H9 (cell line): ENCODE measurements at regions not wholly inside any gene's neighbourhood (a gene's known extent, or its start where the extent isn't known, plus 50 kb on each side); places are given as distances from the start of the nearest gene placed in this dataset.

Source experiments
- DNase-seq: peaks from one replicate; pipeline ENCODE4 v3.0.0-alpha.2; 2017
- H2AFZ ChIP-seq: one replicate; pipeline ENCODE4 v1.6.1; 2013; ENCODE audit warnings: mild to moderate bottlenecking, low read length, control low read depth, moderate library complexity
- H2AK5ac ChIP-seq: 2 replicates; pipeline ENCODE4 v1.6.1; 2013; ENCODE audit warnings: low read length, control low read depth, mixed read lengths; ENCODE audit not compliant: insufficient read length
- H2BK120ac ChIP-seq: one replicate; pipeline ENCODE4 v1.6.1; 2013; ENCODE audit warnings: low read depth, mild to moderate bottlenecking, low read length, control low read depth, inconsistent platforms; ENCODE audit not compliant: poor library complexity, severe bottlenecking
- H2BK12ac ChIP-seq: 2 replicates; pipeline ENCODE4 v1.6.1; 2013; ENCODE audit warnings: low read length, control low read depth, mixed read lengths, low read depth; ENCODE audit not compliant: insufficient read length
- H2BK15ac ChIP-seq: 2 replicates; pipeline ENCODE4 v1.6.1; 2013; ENCODE audit warnings: low read depth, low read length, control low read depth
- H2BK20ac ChIP-seq: one replicate; pipeline ENCODE4 v1.6.1; 2013; ENCODE audit warnings: low read depth, mild to moderate bottlenecking, low read length, control low read depth, inconsistent platforms; ENCODE audit not compliant: poor library complexity, severe bottlenecking
- H2BK5ac ChIP-seq: 2 replicates; pipeline ENCODE4 v1.6.1; 2013; ENCODE audit warnings: low read length, control low read depth, mixed read lengths; ENCODE audit not compliant: insufficient read length
- H3K14ac ChIP-seq: 2 replicates; pipeline ENCODE4 v1.6.1; 2013; ENCODE audit warnings: low read length, control low read depth; ENCODE audit not compliant: insufficient read depth
- H3K18ac ChIP-seq: 2 replicates; pipeline ENCODE4 v1.6.1; 2013; ENCODE audit warnings: low read depth, mild to moderate bottlenecking, mixed read lengths, low read length, control low read depth; ENCODE audit not compliant: insufficient read length
- H3K23ac ChIP-seq: 2 replicates; pipeline ENCODE4 v1.6.1; 2013; ENCODE audit warnings: low read length, control low read depth, mixed read lengths, low read depth; ENCODE audit not compliant: insufficient read length
- H3K23me2 ChIP-seq: 2 replicates; pipeline ENCODE4 v1.6.1; 2013; ENCODE audit warnings: low read depth, mild to moderate bottlenecking, mixed read lengths, low read length, control low read depth; ENCODE audit not compliant: insufficient read length, poor library complexity, severe bottlenecking
- H3K27ac ChIP-seq: 2 replicates; pipeline ENCODE4 v1.5.1; 2013; ENCODE audit warnings: low read length, control low read depth, mixed read lengths, low read depth; ENCODE audit not compliant: insufficient read length
- H3K27me3 ChIP-seq: 2 replicates; pipeline ENCODE4 v1.6.1; 2013; ENCODE audit warnings: low read length, control low read depth, inconsistent platforms; ENCODE audit not compliant: insufficient read depth
- H3K4ac ChIP-seq: 2 replicates; pipeline ENCODE4 v1.6.1; 2013; ENCODE audit warnings: low read depth, mild to moderate bottlenecking, control low read depth, inconsistent platforms, low read length, moderate library complexity
- H3K4me1 ChIP-seq: 2 replicates; pipeline ENCODE4 v1.6.1; 2013; ENCODE audit warnings: low read length, control low read depth, inconsistent platforms; ENCODE audit not compliant: insufficient read depth
- H3K4me2 ChIP-seq: 2 replicates; pipeline ENCODE4 v1.6.1; 2013; ENCODE audit warnings: low read length, control low read depth, mixed read lengths; ENCODE audit not compliant: insufficient read length, insufficient read depth
- H3K56ac ChIP-seq: 2 replicates; pipeline ENCODE4 v1.6.1; 2013; ENCODE audit warnings: low read depth, mild to moderate bottlenecking, mixed read lengths, low read length, control low read depth; ENCODE audit not compliant: insufficient read length
- H3K79me1 ChIP-seq: 2 replicates; pipeline ENCODE4 v1.6.1; 2013; ENCODE audit warnings: low read depth, mild to moderate bottlenecking, moderate library complexity, low read length, control low read depth, inconsistent platforms; ENCODE audit not compliant: insufficient read depth, poor library complexity, severe bottlenecking
- H3K79me2 ChIP-seq: 2 replicates; pipeline ENCODE4 v1.6.1; 2013; ENCODE audit warnings: low read length, control low read depth, inconsistent platforms; ENCODE audit not compliant: insufficient read depth
- H3K9ac ChIP-seq: 2 replicates; pipeline ENCODE4 v1.6.1; 2013; ENCODE audit warnings: low read length, control low read depth, mixed read lengths; ENCODE audit not compliant: insufficient read length; ENCODE audit errors: extremely low read depth
- H3K9me3 ChIP-seq: one replicate; pipeline ENCODE4 v1.6.1; 2013; ENCODE audit warnings: low read depth, low read length, inconsistent platforms; ENCODE audit not compliant: control insufficient read depth
- H3T11ph ChIP-seq: one replicate; pipeline ENCODE4 v1.6.1; 2013; ENCODE audit warnings: mild to moderate bottlenecking, low read length, control low read depth, inconsistent platforms
- H4K20me1 ChIP-seq: one replicate; pipeline ENCODE4 v1.6.1; 2013; ENCODE audit not compliant: control insufficient read depth, insufficient read length, insufficient read depth
- H4K5ac ChIP-seq: 2 replicates; pipeline ENCODE4 v1.6.1; 2013; ENCODE audit warnings: low read depth, mild to moderate bottlenecking, mixed read lengths, low read length, control low read depth; ENCODE audit not compliant: insufficient read length
- H4K8ac ChIP-seq: replicated peaks from 2 replicates; pipeline ENCODE4 v1.6.1; 2013; ENCODE audit warnings: low read length, control low read depth, mixed read lengths, low read depth; ENCODE audit not compliant: insufficient read length
- H4K91ac ChIP-seq: 2 replicates; pipeline ENCODE4 v1.6.1; 2013; ENCODE audit warnings: low read depth, mild to moderate bottlenecking, moderate library complexity, mixed read lengths, low read length, control low read depth; ENCODE audit not compliant: insufficient read length
- H3K27ac Mint-ChIP-seq, 3 experiments: 2 replicates in 2 of 3; 3 replicates in 1 of 3; pipeline ENCODE4 v1.8.0; 2020 to 2021; ENCODE audit warnings: mixed read lengths in 3 of 3, mild to moderate bottlenecking in 1 of 3, moderate library complexity in 1 of 3
- H3K27me3 Mint-ChIP-seq: 2 replicates; pipeline ENCODE4 v1.8.0; 2021; ENCODE audit warnings: low read depth, mild to moderate bottlenecking, moderate library complexity, mixed read lengths
- H3K36me3 Mint-ChIP-seq, 3 experiments: 2 replicates in 2 of 3; 3 replicates in 1 of 3; pipeline ENCODE4 v1.8.0; 2020 to 2021; ENCODE audit warnings: low read depth in 3 of 3, mixed read lengths in 3 of 3; ENCODE audit not compliant: insufficient read depth in 1 of 3
- H3K4me1 Mint-ChIP-seq, 2 experiments: 2 replicates each; pipeline ENCODE4 v1.8.0; 2020; ENCODE audit warnings: mixed read lengths in 2 of 2
- H3K4me3 Mint-ChIP-seq, 2 experiments: 2 replicates in 1 of 2; 3 replicates in 1 of 2; pipeline ENCODE4 v1.8.0; 2020 to 2021; ENCODE audit warnings: mild to moderate bottlenecking in 2 of 2, mixed read lengths in 2 of 2, moderate library complexity in 1 of 2
- H3K9me3 Mint-ChIP-seq, 2 experiments: 2 replicates in 1 of 2; 3 replicates in 1 of 2; pipeline ENCODE4 v1.8.0; 2020; ENCODE audit warnings: mild to moderate bottlenecking in 2 of 2, mixed read lengths in 2 of 2, moderate library complexity in 1 of 2
- WGBS: extraction: QIAGEN DNeasy Blood & Tissue Kit; methylation state at CpG from one replicate; pipeline ENCODE4 v1.1.7; 2013; ENCODE audit warnings: missing lambda C conversion rate, low lambda C conversion rate, mixed read lengths; ENCODE audit not compliant: insufficient read length; ENCODE audit errors: extremely low coverage; 5-methylcytosine and 5-hydroxymethylcytosine counted together
- TF ChIP-seq, protein P1 (sequence below): fragments of 200-600 bp; sonication (generic); conservative IDR thresholded peaks from 3 replicates; pipeline ENCODE4 v1.8.0; 2021; ENCODE audit warnings: antibody characterized with exemption, mild to moderate bottlenecking

DNA sequence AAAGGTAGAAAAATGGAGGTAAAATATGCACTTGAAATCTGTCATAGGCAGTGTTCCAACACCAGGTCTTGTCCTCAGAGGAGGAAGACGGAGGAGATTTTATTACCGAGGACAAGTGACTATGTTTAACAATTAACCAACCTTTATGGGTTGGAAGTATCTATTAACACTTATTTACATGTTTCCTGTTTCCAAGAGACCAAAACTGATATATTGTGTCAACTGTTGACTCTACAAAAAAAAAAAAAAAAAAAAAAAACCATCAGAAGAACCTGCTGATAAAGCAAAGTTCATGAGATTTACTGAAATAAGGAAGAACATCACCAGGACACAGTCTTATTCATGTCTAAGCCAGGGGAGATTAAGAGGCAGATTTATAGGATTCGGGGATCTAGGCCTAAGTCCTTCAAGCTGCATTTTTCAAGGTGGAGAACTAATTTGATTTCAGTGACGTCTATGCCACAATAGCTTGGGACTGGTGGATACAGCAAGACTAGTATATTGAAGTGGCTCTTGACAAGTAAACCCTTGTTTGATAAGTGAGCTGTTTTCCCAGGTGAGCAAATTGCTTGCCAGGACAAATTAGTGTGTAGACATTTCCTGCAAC is 126.6 kb upstream of the NAA20 start:
- WGBS = no CpG with 5 or more reads among the region's 4 CpGs
- Histone ChIP-seq H3T11ph (no peak overlapping the region), H3K4me1 (no peaks in the 10 kb centered on the region; the same call in 1 of the 2 replicates), H3K27ac (no peak overlapping the region), H3K23ac (no peak overlapping the region), H4K20me1 (no peaks in the 10 kb centered on the region), H3K23me2 (peaks cover 4% of the 10 kb centered on the region), H2AK5ac (no peak overlapping the region), H2BK5ac (no peak overlapping the region), H3K9me3 (no peaks in the 10 kb centered on the region), H2BK12ac (no peak overlapping the region), H2AFZ (no peak overlapping the region), H3K9ac (no peak overlapping the region), H3K79me2 (no peaks in the 10 kb centered on the region), H3K14ac (no peak overlapping the region), H3K4me2 (no peak overlapping the region), H2BK120ac (no peak overlapping the region), H2BK20ac (no peak overlapping the region), H4K8ac (no peak overlapping the region), H3K79me1 (no peaks in the 10 kb centered on the region), H3K56ac (no peak overlapping the region), H2BK15ac (no peak overlapping the region), H3K27me3 (no peaks in the 10 kb centered on the region), H3K4ac (no peak overlapping the region), H4K91ac (no peak overlapping the region), H4K5ac (no peak overlapping the region), H3K18ac (no peak overlapping the region)
- no peak overlapping the region for H3K27ac Mint-ChIP-seq
- TF ChIP-seq, protein P1, sequence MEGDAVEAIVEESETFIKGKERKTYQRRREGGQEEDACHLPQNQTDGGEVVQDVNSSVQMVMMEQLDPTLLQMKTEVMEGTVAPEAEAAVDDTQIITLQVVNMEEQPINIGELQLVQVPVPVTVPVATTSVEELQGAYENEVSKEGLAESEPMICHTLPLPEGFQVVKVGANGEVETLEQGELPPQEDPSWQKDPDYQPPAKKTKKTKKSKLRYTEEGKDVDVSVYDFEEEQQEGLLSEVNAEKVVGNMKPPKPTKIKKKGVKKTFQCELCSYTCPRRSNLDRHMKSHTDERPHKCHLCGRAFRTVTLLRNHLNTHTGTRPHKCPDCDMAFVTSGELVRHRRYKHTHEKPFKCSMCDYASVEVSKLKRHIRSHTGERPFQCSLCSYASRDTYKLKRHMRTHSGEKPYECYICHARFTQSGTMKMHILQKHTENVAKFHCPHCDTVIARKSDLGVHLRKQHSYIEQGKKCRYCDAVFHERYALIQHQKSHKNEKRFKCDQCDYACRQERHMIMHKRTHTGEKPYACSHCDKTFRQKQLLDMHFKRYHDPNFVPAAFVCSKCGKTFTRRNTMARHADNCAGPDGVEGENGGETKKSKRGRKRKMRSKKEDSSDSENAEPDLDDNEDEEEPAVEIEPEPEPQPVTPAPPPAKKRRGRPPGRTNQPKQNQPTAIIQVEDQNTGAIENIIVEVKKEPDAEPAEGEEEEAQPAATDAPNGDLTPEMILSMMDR = no peak
- H3K27me3 Mint-ChIP-seq = peaks cover 2% of the 10 kb centered on the region; the same call in 1 of the 2 replicates
- DNase-seq = no peak
- H3K4me3 Mint-ChIP-seq = no peak overlapping the region
- no peaks in the 10 kb centered on the region for H3K9me3 Mint-ChIP-seq
- peaks cover 0 to 3% of the 10 kb centered on the region in 2 experiments; a peak in 3 of 4 replicates for H3K4me1 Mint-ChIP-seq
- no peaks in the 10 kb centered on the region for H3K36me3 Mint-ChIP-seq
